Stomach (tissue), 4 donors: ENCODE measurements at regions not wholly inside any gene's neighbourhood (a gene's known extent, or its start where the extent isn't known, plus 50 kb on each side); places are given as distances from the start of the nearest gene placed in this dataset.

Experiments used
- CTCF ChIP-seq, 7 experiments: fragments of 450-650 bp in 4 of 7; fragments of 200-600 bp in 3 of 7; sonication (generic) in 3 of 7; IDR thresholded peaks; one replicate each; pipeline ENCODE4 v1.5.1; 2016 to 2019; ENCODE audit warnings: antibody characterized with exemption in 7 of 7, control low read depth in 2 of 7, mild to moderate bottlenecking in 1 of 7
- POLR2A ChIP-seq, 4 donors: fragments of 450-650 bp; IDR thresholded peaks; one replicate each; pipeline ENCODE4 v1.6.1; 2016; ENCODE audit warnings: antibody characterized with exemption in 4 of 4, control low read depth in 2 of 4, mild to moderate bottlenecking in 1 of 4, moderate library complexity in 1 of 4

- no peak for TF ChIP-seq CTCF (IDR thresholded peaks at IDR 0.05)
- TF ChIP-seq POLR2A (IDR thresholded peaks at IDR 0.05): no peak
Measured at GRCh38 chr3:190721330-190721729, 141.2 kb downstream of the GMNC start.
